C4-2B (cell line): ENCODE measurements at regions not wholly inside any gene's neighbourhood (a gene's known extent, or its start where the extent isn't known, plus 50 kb on each side); places are given as distances from the start of the nearest gene placed in this dataset.

Experiments used
- ZFX ChIP-seq: fragments of 450-650 bp; IDR thresholded peaks from 2 replicates; pipeline ENCODE4 v1.6.1; 2017
- TF ChIP-seq, protein P1 (sequence below): fragments of 450-650 bp; conservative IDR thresholded peaks from 2 replicates; pipeline ENCODE4 v1.5.1; 2017; ENCODE audit warnings: mild to moderate bottlenecking

DNA sequence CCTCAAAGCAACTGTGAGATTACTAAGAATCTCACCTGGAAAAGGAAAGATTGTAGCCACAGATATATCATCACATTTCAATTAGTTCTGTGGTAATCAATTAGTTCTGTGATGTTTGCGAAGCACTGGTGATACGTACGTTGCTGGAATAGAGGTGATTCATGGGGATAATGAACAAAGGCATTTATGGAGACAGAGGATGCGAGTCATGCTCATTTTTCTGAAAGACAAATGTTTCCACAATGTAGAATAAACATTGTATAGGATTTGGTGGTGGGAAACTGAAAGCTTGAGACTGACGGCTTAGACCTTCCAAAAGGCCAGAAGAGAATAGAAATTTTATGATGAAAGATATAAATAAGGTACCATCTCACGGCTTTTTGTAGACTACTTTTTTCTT is 507.3 kb upstream of the TYRP1 start:
- TF ChIP-seq, protein P1, sequence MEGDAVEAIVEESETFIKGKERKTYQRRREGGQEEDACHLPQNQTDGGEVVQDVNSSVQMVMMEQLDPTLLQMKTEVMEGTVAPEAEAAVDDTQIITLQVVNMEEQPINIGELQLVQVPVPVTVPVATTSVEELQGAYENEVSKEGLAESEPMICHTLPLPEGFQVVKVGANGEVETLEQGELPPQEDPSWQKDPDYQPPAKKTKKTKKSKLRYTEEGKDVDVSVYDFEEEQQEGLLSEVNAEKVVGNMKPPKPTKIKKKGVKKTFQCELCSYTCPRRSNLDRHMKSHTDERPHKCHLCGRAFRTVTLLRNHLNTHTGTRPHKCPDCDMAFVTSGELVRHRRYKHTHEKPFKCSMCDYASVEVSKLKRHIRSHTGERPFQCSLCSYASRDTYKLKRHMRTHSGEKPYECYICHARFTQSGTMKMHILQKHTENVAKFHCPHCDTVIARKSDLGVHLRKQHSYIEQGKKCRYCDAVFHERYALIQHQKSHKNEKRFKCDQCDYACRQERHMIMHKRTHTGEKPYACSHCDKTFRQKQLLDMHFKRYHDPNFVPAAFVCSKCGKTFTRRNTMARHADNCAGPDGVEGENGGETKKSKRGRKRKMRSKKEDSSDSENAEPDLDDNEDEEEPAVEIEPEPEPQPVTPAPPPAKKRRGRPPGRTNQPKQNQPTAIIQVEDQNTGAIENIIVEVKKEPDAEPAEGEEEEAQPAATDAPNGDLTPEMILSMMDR = no peak
- no peak for TF ChIP-seq ZFX
